HepG2 (cell line): ENCODE measurements at regions not wholly inside any gene's neighbourhood (a gene's known extent, or its start where the extent isn't known, plus 50 kb on each side); places are given as distances from the start of the nearest gene placed in this dataset.

Experiments used
- IRF9 ChIP-seq: sonication (generic); formaldehyde crosslinking; IDR thresholded peaks from 2 replicates; pipeline ENCODE4 v1.8.0; 2022; ENCODE audit warnings: missing genetic modification reagents, mild to moderate bottlenecking, borderline replicate concordance
- MXD4 ChIP-seq: IDR thresholded peaks from 2 replicates; pipeline ENCODE4 v1.6.1; 2016; ENCODE audit warnings: mild to moderate bottlenecking, missing biosample characterization, missing genetic modification reagents
- NRL ChIP-seq: sonication (generic); formaldehyde crosslinking; IDR thresholded peaks from 2 replicates; pipeline ENCODE4 v1.5.0; 2020; ENCODE audit warnings: missing genetic modification reagents, mild to moderate bottlenecking, moderate library complexity, borderline replicate concordance
- YEATS2 ChIP-seq: sonication (generic); formaldehyde crosslinking; IDR thresholded peaks from 2 replicates; pipeline ENCODE4 v1.4.0; 2020; ENCODE audit warnings: missing genetic modification reagents, borderline replicate concordance
- ZBTB40 ChIP-seq, 2 experiments: fragments of 450-650 bp in 1 of 2; sonication (generic) in 1 of 2; formaldehyde crosslinking in 1 of 2; IDR thresholded peaks; 2 replicates each; pipeline versions ENCODE4 v1.6.1 to v1.8.0; 2016 to 2022; ENCODE audit warnings: antibody characterized with exemption in 1 of 2, mild to moderate bottlenecking in 1 of 2, missing genetic modification reagents in 1 of 2
- ZBTB43 ChIP-seq: sonication (generic); formaldehyde crosslinking; conservative IDR thresholded peaks from 2 replicates; pipeline ENCODE4 v1.4.0; 2020; ENCODE audit warnings: missing genetic modification reagents
- ZC3H4 ChIP-seq: sonication (generic); formaldehyde crosslinking; IDR thresholded peaks from 2 replicates; pipeline ENCODE4 v1.4.0; 2020; ENCODE audit warnings: missing genetic modification reagents, borderline replicate concordance
- ZNF350 ChIP-seq: sonication (generic); formaldehyde crosslinking; IDR thresholded peaks from 2 replicates; pipeline ENCODE4 v1.4.0; 2020; ENCODE audit warnings: mild to moderate bottlenecking, low read depth, missing genetic modification reagents, borderline replicate concordance
- ZNF687 ChIP-seq: sonication (generic); formaldehyde crosslinking; IDR thresholded peaks from 2 replicates; pipeline ENCODE4 v1.5.1; 2020; ENCODE audit warnings: mild to moderate bottlenecking, missing genetic modification reagents, moderate library complexity

- no peak for TF ChIP-seq ZBTB40 (IDR thresholded peaks at IDR 0.05)
- TF ChIP-seq ZBTB40 (CRISPR knock-in tag; IDR thresholded peaks at IDR 0.05) = peak; percentile 82
- TF ChIP-seq ZNF350 (CRISPR knock-in tag) = peak; percentile 57
- peak; percentile 83 for TF ChIP-seq NRL (CRISPR knock-in tag)
- peak; percentile 88 for TF ChIP-seq IRF9
- TF ChIP-seq MXD4 (CRISPR knock-in tag) = peak; percentile 69; the same call in 1 of the 2 replicates
- peak; percentile 51; the same call in 1 of the 2 replicates for TF ChIP-seq YEATS2
- peak; percentile 99 for TF ChIP-seq ZNF687
- TF ChIP-seq ZC3H4 = no peak
- peak; percentile 82 for TF ChIP-seq ZBTB43
These were observed 90.7 kb upstream of the CTDP1 start (continued) for GRCh38 chr18:79588636-79589481.
